HepG2 (cell line): ENCODE measurements at regions not wholly inside any gene's neighbourhood (a gene's known extent, or its start where the extent isn't known, plus 50 kb on each side); places are given as distances from the start of the nearest gene placed in this dataset.

Experiments used
- ISL2 ChIP-seq: sonication (generic); formaldehyde crosslinking; IDR thresholded peaks from 2 replicates; pipeline ENCODE4 v1.5.0; 2020; ENCODE audit warnings: missing genetic modification reagents
- KDM6A ChIP-seq: IDR thresholded peaks from 2 replicates; pipeline ENCODE4 v1.6.1; 2016; ENCODE audit warnings: low read depth
- PCBP2 ChIP-seq: fragments of 200-400 bp; formaldehyde crosslinking; optimal IDR thresholded peaks from 2 replicates; pipeline ENCODE3; 2018; ENCODE audit warnings: low read length, low read depth; ENCODE audit not compliant: poor library complexity, severe bottlenecking
- PHF20 ChIP-seq: sonication (generic); formaldehyde crosslinking; IDR thresholded peaks from 2 replicates; pipeline ENCODE4 v1.5.0; 2020; ENCODE audit warnings: mild to moderate bottlenecking, missing genetic modification reagents
- RBM39 ChIP-seq: fragments of 200-400 bp; formaldehyde crosslinking; IDR thresholded peaks from one replicate; pipeline ENCODE4 v1.6.1; 2018; ENCODE audit warnings: antibody characterized with exemption, mild to moderate bottlenecking, low read depth, low read length; ENCODE audit not compliant: poor library complexity, severe bottlenecking
- ZC3H13 ChIP-seq: sonication (generic); formaldehyde crosslinking; IDR thresholded peaks from 2 replicates; pipeline ENCODE4 v1.8.1; 2023; ENCODE audit warnings: mild to moderate bottlenecking, missing genetic modification reagents, moderate library complexity
- ZNF12 ChIP-seq: sonication (generic); formaldehyde crosslinking; IDR thresholded peaks from 2 replicates; pipeline ENCODE4 v1.5.0; 2020; ENCODE audit warnings: missing genetic modification reagents
- ZNF749 ChIP-seq: sonication (generic); formaldehyde crosslinking; IDR thresholded peaks from 2 replicates; pipeline ENCODE4 v1.8.0; 2022; ENCODE audit warnings: mild to moderate bottlenecking, missing genetic modification reagents, moderate library complexity, borderline replicate concordance
- TF ChIP-seq, protein P1 (sequence below), 2 experiments: fragments of 450-650 bp in 1 of 2; sonication (generic) in 1 of 2; formaldehyde crosslinking in 1 of 2; IDR thresholded peaks; 2 replicates each; pipeline versions ENCODE4 v1.6.1 to v1.8.0; 2016 to 2022; ENCODE audit warnings: antibody characterized with exemption in 1 of 2, mild to moderate bottlenecking in 1 of 2, missing genetic modification reagents in 1 of 2
- TF ChIP-seq, protein P2 (sequence below): sonication (generic); formaldehyde crosslinking; IDR thresholded peaks from 2 replicates; pipeline ENCODE4 v1.5.0; 2020; ENCODE audit warnings: mild to moderate bottlenecking, missing genetic modification reagents, borderline replicate concordance
- TF ChIP-seq, protein P3 (sequence below): sonication (generic); formaldehyde crosslinking; IDR thresholded peaks from 2 replicates; pipeline ENCODE4 v1.4.0; 2020; ENCODE audit warnings: mild to moderate bottlenecking, missing genetic modification reagents, borderline replicate concordance

DNA sequence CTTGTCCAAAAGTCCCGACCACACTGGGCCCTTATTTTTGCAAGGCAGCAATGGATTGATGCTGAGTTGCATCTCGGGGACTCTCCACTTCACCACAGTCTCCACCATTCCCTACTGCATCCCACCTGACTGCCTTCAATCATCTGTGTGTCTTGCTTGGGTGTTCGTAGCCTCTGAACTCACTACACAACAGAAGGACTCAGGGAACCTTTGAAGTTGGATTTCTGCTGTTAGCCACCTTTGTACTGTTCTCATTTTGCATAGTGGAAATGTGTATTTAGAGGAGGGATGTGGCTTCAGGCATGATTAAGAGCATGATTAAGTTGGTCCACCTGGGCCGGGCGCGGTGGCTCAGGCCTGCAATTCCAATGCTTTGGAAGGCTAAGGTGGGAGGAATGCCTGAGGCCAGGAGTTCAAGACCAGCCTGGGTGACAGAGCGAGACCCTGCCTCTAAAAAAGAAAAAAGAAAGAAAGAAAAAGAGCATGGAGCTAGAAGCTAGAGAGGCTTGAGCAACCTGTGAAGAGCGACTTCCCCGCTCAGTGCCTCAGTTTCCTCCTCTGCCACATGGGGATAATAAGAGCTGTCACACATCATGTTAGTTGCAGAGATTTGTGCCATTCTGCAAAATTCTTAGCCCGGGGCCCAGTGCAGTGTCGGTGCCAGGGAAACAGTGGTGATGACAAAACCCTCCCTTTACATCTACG lies 121.3 kb upstream of the PTPN1 start (continued):
- TF ChIP-seq, protein P1, sequence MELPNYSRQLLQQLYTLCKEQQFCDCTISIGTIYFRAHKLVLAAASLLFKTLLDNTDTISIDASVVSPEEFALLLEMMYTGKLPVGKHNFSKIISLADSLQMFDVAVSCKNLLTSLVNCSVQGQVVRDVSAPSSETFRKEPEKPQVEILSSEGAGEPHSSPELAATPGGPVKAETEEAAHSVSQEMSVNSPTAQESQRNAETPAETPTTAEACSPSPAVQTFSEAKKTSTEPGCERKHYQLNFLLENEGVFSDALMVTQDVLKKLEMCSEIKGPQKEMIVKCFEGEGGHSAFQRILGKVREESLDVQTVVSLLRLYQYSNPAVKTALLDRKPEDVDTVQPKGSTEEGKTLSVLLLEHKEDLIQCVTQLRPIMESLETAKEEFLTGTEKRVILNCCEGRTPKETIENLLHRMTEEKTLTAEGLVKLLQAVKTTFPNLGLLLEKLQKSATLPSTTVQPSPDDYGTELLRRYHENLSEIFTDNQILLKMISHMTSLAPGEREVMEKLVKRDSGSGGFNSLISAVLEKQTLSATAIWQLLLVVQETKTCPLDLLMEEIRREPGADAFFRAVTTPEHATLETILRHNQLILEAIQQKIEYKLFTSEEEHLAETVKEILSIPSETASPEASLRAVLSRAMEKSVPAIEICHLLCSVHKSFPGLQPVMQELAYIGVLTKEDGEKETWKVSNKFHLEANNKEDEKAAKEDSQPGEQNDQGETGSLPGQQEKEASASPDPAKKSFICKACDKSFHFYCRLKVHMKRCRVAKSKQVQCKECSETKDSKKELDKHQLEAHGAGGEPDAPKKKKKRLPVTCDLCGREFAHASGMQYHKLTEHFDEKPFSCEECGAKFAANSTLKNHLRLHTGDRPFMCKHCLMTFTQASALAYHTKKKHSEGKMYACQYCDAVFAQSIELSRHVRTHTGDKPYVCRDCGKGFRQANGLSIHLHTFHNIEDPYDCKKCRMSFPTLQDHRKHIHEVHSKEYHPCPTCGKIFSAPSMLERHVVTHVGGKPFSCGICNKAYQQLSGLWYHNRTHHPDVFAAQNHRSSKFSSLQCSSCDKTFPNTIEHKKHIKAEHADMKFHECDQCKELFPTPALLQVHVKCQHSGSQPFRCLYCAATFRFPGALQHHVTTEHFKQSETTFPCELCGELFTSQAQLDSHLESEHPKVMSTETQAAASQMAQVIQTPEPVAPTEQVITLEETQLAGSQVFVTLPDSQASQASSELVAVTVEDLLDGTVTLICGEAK (IDR thresholded peaks at IDR 0.05) = no peak; the same call in 1 of the 2 replicates
- TF ChIP-seq, protein P1 (CRISPR knock-in tag; IDR thresholded peaks at IDR 0.05) = peak; percentile 49; the same call in 1 of the 2 replicates
- TF ChIP-seq ISL2 (peak; percentile 85; the same call in 1 of the 2 replicates), KDM6A (CRISPR knock-in tag) (peak; percentile 94), ZNF749 (CRISPR knock-in tag) (no peak; the same call in 1 of the 2 replicates), ZNF12 (CRISPR knock-in tag) (peak; percentile 46), RBM39 (no peak), PHF20 (CRISPR knock-in tag) (0 out of 2 replicates have a peak, but pooled peaks have one; percentile 28), PCBP2 (no peak), ZC3H13 (no peak; the same call in 1 of the 2 replicates)
- TF ChIP-seq, protein P2, sequence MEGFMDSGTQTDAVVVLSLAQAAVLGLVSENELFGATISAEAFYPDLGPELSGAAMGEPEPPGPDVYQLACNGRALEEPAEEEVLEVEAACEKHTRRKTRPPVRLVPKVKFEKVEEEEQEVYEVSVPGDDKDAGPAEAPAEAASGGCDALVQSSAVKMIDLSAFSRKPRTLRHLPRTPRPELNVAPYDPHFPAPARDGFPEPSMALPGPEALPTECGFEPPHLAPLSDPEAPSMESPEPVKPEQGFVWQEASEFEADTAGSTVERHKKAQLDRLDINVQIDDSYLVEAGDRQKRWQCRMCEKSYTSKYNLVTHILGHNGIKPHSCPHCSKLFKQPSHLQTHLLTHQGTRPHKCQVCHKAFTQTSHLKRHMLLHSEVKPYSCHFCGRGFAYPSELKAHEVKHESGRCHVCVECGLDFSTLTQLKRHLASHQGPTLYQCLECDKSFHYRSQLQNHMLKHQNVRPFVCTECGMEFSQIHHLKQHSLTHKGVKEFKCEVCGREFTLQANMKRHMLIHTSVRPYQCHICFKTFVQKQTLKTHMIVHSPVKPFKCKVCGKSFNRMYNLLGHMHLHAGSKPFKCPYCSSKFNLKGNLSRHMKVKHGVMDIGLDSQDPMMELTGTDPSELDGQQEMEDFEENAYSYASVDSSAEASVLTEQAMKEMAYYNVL (CRISPR knock-in tag) = no peak
- TF ChIP-seq, protein P3, sequence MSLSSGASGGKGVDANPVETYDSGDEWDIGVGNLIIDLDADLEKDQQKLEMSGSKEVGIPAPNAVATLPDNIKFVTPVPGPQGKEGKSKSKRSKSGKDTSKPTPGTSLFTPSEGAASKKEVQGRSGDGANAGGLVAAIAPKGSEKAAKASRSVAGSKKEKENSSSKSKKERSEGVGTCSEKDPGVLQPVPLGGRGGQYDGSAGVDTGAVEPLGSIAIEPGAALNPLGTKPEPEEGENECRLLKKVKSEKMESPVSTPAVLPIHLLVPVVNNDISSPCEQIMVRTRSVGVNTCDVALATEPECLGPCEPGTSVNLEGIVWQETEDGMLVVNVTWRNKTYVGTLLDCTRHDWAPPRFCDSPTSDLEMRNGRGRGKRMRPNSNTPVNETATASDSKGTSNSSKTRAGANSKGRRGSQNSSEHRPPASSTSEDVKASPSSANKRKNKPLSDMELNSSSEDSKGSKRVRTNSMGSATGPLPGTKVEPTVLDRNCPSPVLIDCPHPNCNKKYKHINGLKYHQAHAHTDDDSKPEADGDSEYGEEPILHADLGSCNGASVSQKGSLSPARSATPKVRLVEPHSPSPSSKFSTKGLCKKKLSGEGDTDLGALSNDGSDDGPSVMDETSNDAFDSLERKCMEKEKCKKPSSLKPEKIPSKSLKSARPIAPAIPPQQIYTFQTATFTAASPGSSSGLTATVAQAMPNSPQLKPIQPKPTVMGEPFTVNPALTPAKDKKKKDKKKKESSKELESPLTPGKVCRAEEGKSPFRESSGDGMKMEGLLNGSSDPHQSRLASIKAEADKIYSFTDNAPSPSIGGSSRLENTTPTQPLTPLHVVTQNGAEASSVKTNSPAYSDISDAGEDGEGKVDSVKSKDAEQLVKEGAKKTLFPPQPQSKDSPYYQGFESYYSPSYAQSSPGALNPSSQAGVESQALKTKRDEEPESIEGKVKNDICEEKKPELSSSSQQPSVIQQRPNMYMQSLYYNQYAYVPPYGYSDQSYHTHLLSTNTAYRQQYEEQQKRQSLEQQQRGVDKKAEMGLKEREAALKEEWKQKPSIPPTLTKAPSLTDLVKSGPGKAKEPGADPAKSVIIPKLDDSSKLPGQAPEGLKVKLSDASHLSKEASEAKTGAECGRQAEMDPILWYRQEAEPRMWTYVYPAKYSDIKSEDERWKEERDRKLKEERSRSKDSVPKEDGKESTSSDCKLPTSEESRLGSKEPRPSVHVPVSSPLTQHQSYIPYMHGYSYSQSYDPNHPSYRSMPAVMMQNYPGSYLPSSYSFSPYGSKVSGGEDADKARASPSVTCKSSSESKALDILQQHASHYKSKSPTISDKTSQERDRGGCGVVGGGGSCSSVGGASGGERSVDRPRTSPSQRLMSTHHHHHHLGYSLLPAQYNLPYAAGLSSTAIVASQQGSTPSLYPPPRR (CRISPR knock-in tag) = peak; percentile 89
